Endothelial cell of umbilical vein (primary cell): ENCODE measurements at regions not wholly inside any gene's neighbourhood (a gene's known extent, or its start where the extent isn't known, plus 50 kb on each side); places are given as distances from the start of the nearest gene placed in this dataset.

Experiments
- BruUV-seq: library from RNA; stranded (reverse); fragments of 400-500 nt; replicated peaks from 2 replicates; lab custom pipeline; 2021; lab: Mats Ljungman, UMichigan
- CTCF ChIA-PET: fragments of 300-600, 350-600 bp; sonication (Branson Sonifier 250); formaldehyde crosslinking; loops from one replicate; lab custom pipeline; 2021; ENCODE audit warnings: antibody characterized with exemption, inconsistent platforms; lab: Charles Lee
- POLR2A ChIA-PET: fragments of 300-600, 350-600 bp; sonication (Branson Sonifier 250); formaldehyde crosslinking; loops from one replicate; lab custom pipeline; 2021; ENCODE audit warnings: antibody characterized with exemption, inconsistent platforms; lab: Charles Lee
- DNase-seq: peaks from one replicate; pipeline ENCODE4 v3.0.0-alpha.2; 2011; ENCODE audit warnings: low read depth, low spot score
- FAIRE-seq: peaks from 2 replicates; lab custom pipeline; 2011; peaks lifted over from hg19 to GRCh38; lab: Jason Lieb, UNC
- H2AFZ ChIP-seq: 2 replicates; pipeline ENCODE4 v1.6.0; 2012; ENCODE audit warnings: low read depth, low read length, control low read depth, inconsistent platforms
- H3K27ac ChIP-seq: 2 replicates; pipeline ENCODE4 v1.5.1; 2011; ENCODE audit warnings: low read depth, mild to moderate bottlenecking, control low read depth, low read length, moderate library complexity; ENCODE audit not compliant: insufficient read depth
- H3K27me3 ChIP-seq, 2 experiments: 2 replicates each; pipeline versions ENCODE4 v1.6.0 to v1.6.1; 2011; ENCODE audit warnings: low read length in 2 of 2, mixed read lengths in 1 of 2; ENCODE audit not compliant: control insufficient read depth in 2 of 2, insufficient read depth in 2 of 2
- H3K36me3 ChIP-seq, 2 experiments: 2 replicates in 1 of 2; 3 replicates in 1 of 2; pipeline ENCODE4 v1.5.1; 2011; ENCODE audit warnings: low read length in 2 of 2, mild to moderate bottlenecking in 1 of 2, moderate library complexity in 1 of 2; ENCODE audit not compliant: control insufficient read depth in 2 of 2, insufficient read depth in 2 of 2; ENCODE audit errors: extremely low read depth in 1 of 2
- H3K4me1 ChIP-seq: 3 replicates; pipeline ENCODE4 v1.5.1; 2011; ENCODE audit warnings: mild to moderate bottlenecking, low read length; ENCODE audit not compliant: control insufficient read depth, insufficient read depth; ENCODE audit errors: extremely low read depth
- H3K4me2 ChIP-seq: 2 replicates; pipeline ENCODE4 v1.6.1; 2011; ENCODE audit warnings: low read length, control low read depth, mixed read lengths; ENCODE audit not compliant: insufficient read depth
- H3K4me3 ChIP-seq, 3 experiments: fragments of 200-600 bp in 1 of 3; sonication (generic), shearing (Covaris generic) in 1 of 3; replicated peaks in 1 of 3; 2 replicates each; pipeline ENCODE4 v1.5.1; 2011 to 2016; ENCODE audit warnings: control low read depth in 3 of 3, low read length in 3 of 3, mild to moderate bottlenecking in 2 of 3, inconsistent platforms in 1 of 3, low read depth in 1 of 3, moderate library complexity in 1 of 3; ENCODE audit not compliant: insufficient read depth in 1 of 3
- H3K79me2 ChIP-seq: 2 replicates; pipeline ENCODE4 v1.6.0; 2012; ENCODE audit warnings: low read length, inconsistent platforms; ENCODE audit not compliant: control insufficient read depth, insufficient read depth
- H3K9ac ChIP-seq: replicated peaks from 2 replicates; pipeline ENCODE3; 2011; ENCODE audit warnings: low read length, control low read depth; ENCODE audit not compliant: insufficient read depth; ENCODE audit errors: extremely low read depth
- H3K9me1 ChIP-seq: replicated peaks from 3 replicates; pipeline ENCODE4 v1.6.0; 2011; ENCODE audit warnings: mild to moderate bottlenecking, low read length; ENCODE audit not compliant: control insufficient read depth, insufficient read depth; ENCODE audit errors: extremely low read depth
- H3K9me3 ChIP-seq: replicated peaks from 2 replicates; pipeline ENCODE4 v1.5.1; 2012; ENCODE audit warnings: low read length, inconsistent platforms; ENCODE audit not compliant: control insufficient read depth, insufficient read depth
- H4K20me1 ChIP-seq: replicated peaks from 2 replicates; pipeline ENCODE3; 2011; ENCODE audit warnings: mild to moderate bottlenecking, low read length; ENCODE audit not compliant: control insufficient read depth, insufficient read depth; ENCODE audit errors: extremely low read depth
- EZH2 ChIP-seq: IDR thresholded peaks from 2 replicates; pipeline ENCODE4 v1.6.1; 2012; ENCODE audit warnings: borderline replicate concordance, low read depth, mild to moderate bottlenecking, moderate library complexity, low read length, inconsistent platforms; ENCODE audit not compliant: severe bottlenecking
- FOS ChIP-seq: IDR thresholded peaks from 2 replicates; pipeline ENCODE4 v1.6.1; 2011; ENCODE audit warnings: mild to moderate bottlenecking, low read length, moderate library complexity, borderline replicate concordance; ENCODE audit not compliant: insufficient read depth
- GATA2 ChIP-seq: IDR thresholded peaks from 2 replicates; pipeline ENCODE4 v1.7.0; 2011; ENCODE audit warnings: low read depth, mild to moderate bottlenecking, moderate library complexity, mixed read lengths, low read length; ENCODE audit not compliant: insufficient read length, insufficient read depth
- JUN ChIP-seq: IDR thresholded peaks from 2 replicates; pipeline ENCODE4 v1.6.1; 2011; ENCODE audit warnings: borderline replicate concordance, low read depth; ENCODE audit not compliant: insufficient read length, insufficient read depth
- MYC ChIP-seq: IDR thresholded peaks from one replicate; pipeline ENCODE4 v1.6.1; 2011; ENCODE audit warnings: mild to moderate bottlenecking, low read depth, low read length
- POLR2A ChIP-seq: IDR thresholded peaks from 2 replicates; pipeline ENCODE4 v1.6.1; 2012; ENCODE audit warnings: low read depth, mild to moderate bottlenecking, control low read depth, low read length
- POLR2AphosphoS5 ChIP-seq: IDR thresholded peaks from 2 replicates; pipeline ENCODE4 v1.6.1; 2012; ENCODE audit warnings: low read depth, mild to moderate bottlenecking, control low read depth, low read length, moderate library complexity; ENCODE audit not compliant: insufficient read depth
- dilution Hi-C: fragments of 300-500 bp; cut with MboI; formaldehyde crosslinking; loops from one replicate; pipeline ENCODE4 v1.15.0; 2019; ENCODE audit warnings: low sequenced_read_pairs; ENCODE audit not compliant: extremely low pct_ligation_motif_present
- intact Hi-C: fragments of 100-400 bp; cut with micrococcal nuclease; formaldehyde crosslinking; loops from one replicate; pipeline ENCODE4 v1.10.0; 2022
- TF ChIP-seq, protein P1 (sequence below), 2 donors: IDR thresholded peaks; 1 replicate in 1 of 2; 2 replicates in 1 of 2; pipeline ENCODE4 v1.5.1; 2011; ENCODE audit warnings: low read length in 2 of 2, mild to moderate bottlenecking in 2 of 2, moderate library complexity in 2 of 2, control low read depth in 1 of 2, inconsistent platforms in 1 of 2, low read depth in 1 of 2; ENCODE audit not compliant: insufficient read depth in 1 of 2; ENCODE audit errors: extremely low read depth in 1 of 2
- TF ChIP-seq, protein P2 (sequence below): IDR thresholded peaks from 2 replicates; pipeline ENCODE4 v1.6.1; 2011; ENCODE audit not compliant: insufficient read depth, insufficient read length

DNA sequence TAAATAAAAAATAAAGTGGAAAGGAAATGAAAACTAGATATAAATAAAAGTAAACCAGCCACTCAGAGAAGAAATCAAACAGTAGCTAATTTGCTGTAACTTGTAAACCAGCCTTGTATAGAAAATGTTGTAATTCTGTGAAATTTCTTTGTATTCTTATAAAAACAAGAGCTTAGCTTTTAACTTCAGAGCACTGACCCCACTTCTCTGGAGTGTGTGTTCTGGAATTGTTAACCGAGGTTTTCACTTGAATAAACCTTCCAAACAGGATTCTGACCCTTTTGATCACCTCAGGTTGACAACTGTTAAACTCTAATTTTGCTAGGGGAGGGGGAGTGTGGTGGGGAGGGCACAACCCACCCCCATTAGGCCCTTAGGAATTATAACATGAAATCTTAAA lies 151.9 kb upstream of the TRIM24 start:
- Histone ChIP-seq H4K20me1 (no peaks in the 10 kb centered on the region), H3K4me2 (no peak overlapping the region), H3K36me3 (no peaks in the 10 kb centered on the region), H3K9ac (no peak overlapping the region), H3K4me3 (no peak overlapping the region), H3K9me3 (no peaks in the 10 kb centered on the region), H3K27ac (no peak overlapping the region), H2AFZ (no peak overlapping the region), H3K79me2 (no peaks in the 10 kb centered on the region), H3K27me3 (no peaks in the 10 kb centered on the region), H3K4me1 (no peaks in the 10 kb centered on the region), H3K9me1 (no peaks in the 10 kb centered on the region)
- ChIA-PET POLR2A (no interaction called here), CTCF (interaction anchor here (1.4 kb wide), 1 partner anchor 13 kb away, joined by 3 read pairs; no protein-coding TSS in a partner anchor)
- intact Hi-C loops = no loop called here
- dilution Hi-C loops = no loop called here
- no peak for DNase-seq
- no TSS peak for BruUV-seq
- FAIRE-seq = no peak
- no peak for TF ChIP-seq MYC
- TF ChIP-seq EZH2 = no peak
- TF ChIP-seq POLR2AphosphoS5 = no peak
- TF ChIP-seq, protein P1, sequence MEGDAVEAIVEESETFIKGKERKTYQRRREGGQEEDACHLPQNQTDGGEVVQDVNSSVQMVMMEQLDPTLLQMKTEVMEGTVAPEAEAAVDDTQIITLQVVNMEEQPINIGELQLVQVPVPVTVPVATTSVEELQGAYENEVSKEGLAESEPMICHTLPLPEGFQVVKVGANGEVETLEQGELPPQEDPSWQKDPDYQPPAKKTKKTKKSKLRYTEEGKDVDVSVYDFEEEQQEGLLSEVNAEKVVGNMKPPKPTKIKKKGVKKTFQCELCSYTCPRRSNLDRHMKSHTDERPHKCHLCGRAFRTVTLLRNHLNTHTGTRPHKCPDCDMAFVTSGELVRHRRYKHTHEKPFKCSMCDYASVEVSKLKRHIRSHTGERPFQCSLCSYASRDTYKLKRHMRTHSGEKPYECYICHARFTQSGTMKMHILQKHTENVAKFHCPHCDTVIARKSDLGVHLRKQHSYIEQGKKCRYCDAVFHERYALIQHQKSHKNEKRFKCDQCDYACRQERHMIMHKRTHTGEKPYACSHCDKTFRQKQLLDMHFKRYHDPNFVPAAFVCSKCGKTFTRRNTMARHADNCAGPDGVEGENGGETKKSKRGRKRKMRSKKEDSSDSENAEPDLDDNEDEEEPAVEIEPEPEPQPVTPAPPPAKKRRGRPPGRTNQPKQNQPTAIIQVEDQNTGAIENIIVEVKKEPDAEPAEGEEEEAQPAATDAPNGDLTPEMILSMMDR (IDR thresholded peaks at IDR 0.05; ENCODE audit: extremely low read depth in 1 of 2, insufficient read depth in 1 of 2, low read depth in 1 of 2, low read length in 2 of 2) = no peak
- TF ChIP-seq GATA2 = no peak
- TF ChIP-seq POLR2A = no peak
- TF ChIP-seq FOS = no peak
- no peak for TF ChIP-seq JUN
- TF ChIP-seq, protein P2, sequence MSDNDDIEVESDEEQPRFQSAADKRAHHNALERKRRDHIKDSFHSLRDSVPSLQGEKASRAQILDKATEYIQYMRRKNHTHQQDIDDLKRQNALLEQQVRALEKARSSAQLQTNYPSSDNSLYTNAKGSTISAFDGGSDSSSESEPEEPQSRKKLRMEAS = no peak
